Activated B cell treated with CpG ODN at 0.5 μM for 24 hours (primary cell): ENCODE measurements at regions not wholly inside any gene's neighbourhood (a gene's known extent, or its start where the extent isn't known, plus 50 kb on each side); places are given as distances from the start of the nearest gene placed in this dataset.

ENCODE experiments used
- ATAC-seq: fragments of 200-7000 bp; cut with Tn5 transposase; one replicate; pipeline ENCODE4 v1.10.0; 2021; ENCODE audit warnings: low read depth, mild to moderate bottlenecking, moderate library complexity
- CTCF ChIA-PET: fragments of 350-600 bp; sonication (Branson Sonifier 250); formaldehyde crosslinking; loops from one replicate; lab custom pipeline; 2021; ENCODE audit warnings: antibody characterized with exemption; lab: Charles Lee
- POLR2A ChIA-PET: fragments of 350-600 bp; sonication (Branson Sonifier 250); formaldehyde crosslinking; loops from one replicate; lab custom pipeline; 2021; ENCODE audit warnings: antibody characterized with exemption; lab: Charles Lee
- DNase-seq: peaks from one replicate; pipeline ENCODE4 v3.0.0; 2022
- H3K27ac Mint-ChIP-seq: one replicate; pipeline ENCODE4 v1.8.0; 2020; ENCODE audit warnings: mixed read lengths
- H3K27me3 Mint-ChIP-seq: one replicate; pipeline ENCODE4 v1.8.0; 2021; ENCODE audit warnings: mixed read lengths
- H3K36me3 Mint-ChIP-seq: one replicate; pipeline ENCODE4 v1.8.0; 2021; ENCODE audit warnings: low read depth, mixed read lengths
- H3K4me1 Mint-ChIP-seq: one replicate; pipeline ENCODE4 v1.8.0; 2021; ENCODE audit warnings: mixed read lengths
- H3K4me3 Mint-ChIP-seq: one replicate; pipeline ENCODE4 v1.8.0; 2020; ENCODE audit warnings: mild to moderate bottlenecking, mixed read lengths
- H3K9me3 Mint-ChIP-seq: one replicate; pipeline ENCODE4 v1.8.0; 2020; ENCODE audit warnings: mixed read lengths
- CTCF ChIP-seq: fragments of 200-600 bp; IDR thresholded peaks from one replicate; pipeline ENCODE4 v1.8.0; 2022; ENCODE audit warnings: antibody characterized with exemption, mild to moderate bottlenecking
- intact Hi-C: fragments of 100-400 bp; cut with micrococcal nuclease; formaldehyde crosslinking; loops from one replicate; pipeline ENCODE4 v1.15.1; 2024

- Mint-ChIP-seq H3K9me3 (no peaks in the 10 kb centered on the region), H3K4me3 (no peak overlapping the region), H3K27me3 (no peaks in the 10 kb centered on the region), H3K36me3 (no peaks in the 10 kb centered on the region), H3K27ac (no peak overlapping the region), H3K4me1 (no peaks in the 10 kb centered on the region)
- POLR2A ChIA-PET = no interaction called here
- ATAC-seq = no peak
- CTCF ChIA-PET = no interaction called here
- no peak for DNase-seq
- intact Hi-C loops = no loop called here
- TF ChIP-seq CTCF = no peak
Observed at GRCh38 chr13:105969761-105970160, 565.7 kb downstream of the EFNB2 start.

GRCh38 chr13:105965910-105966309 is 569.6 kb downstream of the EFNB2 start:
- no peaks in the 10 kb centered on the region for H3K36me3 Mint-ChIP-seq
- H3K4me3 Mint-ChIP-seq = no peak overlapping the region
- DNase-seq (no peak), ATAC-seq (no peak)
- intact Hi-C loops = no loop called here
- no peak overlapping the region for H3K27ac Mint-ChIP-seq
- no peaks in the 10 kb centered on the region for H3K27me3 Mint-ChIP-seq
- ChIA-PET POLR2A (no interaction called here), CTCF (no interaction called here)
- no peaks in the 10 kb centered on the region for H3K9me3 Mint-ChIP-seq
- H3K4me1 Mint-ChIP-seq = no peaks in the 10 kb centered on the region
- no peak for TF ChIP-seq CTCF

- CTCF ChIA-PET = no interaction called here
- no peak for TF ChIP-seq CTCF
- no peak overlapping the region for H3K27ac Mint-ChIP-seq
- no peak for DNase-seq
- intact Hi-C loops = no loop called here
- no peaks in the 10 kb centered on the region for H3K27me3 Mint-ChIP-seq
- H3K4me1 Mint-ChIP-seq = no peaks in the 10 kb centered on the region
- ATAC-seq = no peak
- POLR2A ChIA-PET = no interaction called here
- no peaks in the 10 kb centered on the region for H3K36me3 Mint-ChIP-seq
- no peaks in the 10 kb centered on the region for H3K9me3 Mint-ChIP-seq
- H3K4me3 Mint-ChIP-seq = no peak overlapping the region
Observed at GRCh38 chr13:105962080-105962479, 573.4 kb downstream of the EFNB2 start.

- intact Hi-C loops = no loop called here
- ChIA-PET POLR2A (no interaction called here), CTCF (no interaction called here)
- ATAC-seq (no peak), DNase-seq (no peak)
- no peaks in the 10 kb centered on the region for H3K36me3 Mint-ChIP-seq
- no peaks in the 10 kb centered on the region for H3K27me3 Mint-ChIP-seq
- H3K4me3 Mint-ChIP-seq = no peak overlapping the region
- no peak for TF ChIP-seq CTCF
- no peak overlapping the region for H3K27ac Mint-ChIP-seq
- H3K9me3 Mint-ChIP-seq = no peaks in the 10 kb centered on the region
- H3K4me1 Mint-ChIP-seq = no peaks in the 10 kb centered on the region
Observed at GRCh38 chr13:105961438-105961837, 574.0 kb downstream of the EFNB2 start.

- Mint-ChIP-seq H3K36me3 (no peaks in the 10 kb centered on the region), H3K9me3 (no peaks in the 10 kb centered on the region), H3K27ac (no peak overlapping the region), H3K4me1 (no peaks in the 10 kb centered on the region), H3K27me3 (no peaks in the 10 kb centered on the region), H3K4me3 (no peak overlapping the region)
- ChIA-PET POLR2A (no interaction called here), CTCF (no interaction called here)
- intact Hi-C loops = no loop called here
- ATAC-seq = no peak
- no peak for TF ChIP-seq CTCF
- DNase-seq = no peak
Observed at GRCh38 chr13:105960326-105960725, 575.1 kb downstream of the EFNB2 start.
